ENCODE measurements at regions not wholly inside any gene's neighbourhood (a gene's known extent, or its start where the extent isn't known, plus 50 kb on each side); places are given as distances from the start of the nearest gene placed in this dataset.

DNA sequence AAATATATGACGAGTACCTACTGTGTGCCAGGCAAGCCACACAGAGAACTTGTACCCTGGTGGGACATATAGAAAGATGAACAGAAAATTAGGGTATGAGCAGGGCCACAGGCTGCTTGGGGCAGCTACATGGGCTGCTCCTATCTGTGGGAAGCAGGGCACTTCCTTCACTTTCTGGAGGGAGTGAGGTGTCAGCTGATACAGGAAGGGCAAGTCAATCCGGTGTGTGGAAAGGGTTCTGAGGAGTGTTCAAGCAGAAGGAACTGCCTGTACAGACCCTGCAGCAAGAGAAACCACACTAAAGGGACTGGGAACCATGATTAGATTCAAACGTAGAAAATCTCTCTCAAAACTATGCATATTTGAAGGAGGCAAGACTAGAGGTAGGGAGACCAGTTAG lies 58.6 kb upstream of the BCL11A start:
- Histone ChIP-seq H3K27me3 (no peaks in the 10 kb centered on the region), H3K4me3 (no peak overlapping the region), H3K4me1 (no peaks in the 10 kb centered on the region), H3K36me3 (no peaks in the 10 kb centered on the region), H3K27ac (no peak overlapping the region), H3K9me3 (no peaks in the 10 kb centered on the region)
- no peak for DNase-seq
- 30 to 55% methylated on average over 2 to 3 of the region's 3 CpGs for whole genome bisulfite sequencing, 2 donors (ENCODE audit: low coverage in 1 of 2)
- TF ChIP-seq EP300 (IDR thresholded peaks at IDR 0.05; ENCODE audit: low read depth) (no peak), POLR2AphosphoS5 (IDR thresholded peaks at IDR 0.05) (no peak), POLR2A (IDR thresholded peaks at IDR 0.05) (no peak), CTCF (IDR thresholded peaks at IDR 0.05) (no peak)
- in situ Hi-C loops (cut with MboI; ENCODE audit: low pct_ligation_motif_present in 1 of 4, low pct_unique_long_range_greater_than_20kb in 1 of 4, low sequenced_read_pairs in 3 of 4) (loop anchor here in 1 of 4 donors (25.0 kb wide), 1 partner anchor 1850 kb away; no protein-coding TSS in a partner anchor), intact Hi-C loops (cut with DNase I; ENCODE audit: low total_unique reads) (no loop called here)

- Histone ChIP-seq H3K9me3 (no peaks in the 10 kb centered on the region), H3K27me3 (no peaks in the 10 kb centered on the region), H3K36me3 (no peaks in the 10 kb centered on the region), H3K4me3 (no peak overlapping the region), H3K4me1 (no peaks in the 10 kb centered on the region), H3K27ac (no peak overlapping the region)
- WGBS, 2 donors (ENCODE audit: low coverage in 1 of 2), result 80 to 91% methylated on average over 6 of the region's 6 CpGs
- in situ Hi-C loops (cut with MboI; ENCODE audit: low pct_ligation_motif_present in 1 of 4, low pct_unique_long_range_greater_than_20kb in 1 of 4, low sequenced_read_pairs in 3 of 4) (loop anchor here in 1 of 4 donors (25.0 kb wide), 1 partner anchor 1852 kb away; no protein-coding TSS in a partner anchor), intact Hi-C loops (cut with DNase I; ENCODE audit: low total_unique reads) (no loop called here)
- TF ChIP-seq CTCF (IDR thresholded peaks at IDR 0.05), result no peak
- no peak for TF ChIP-seq POLR2A (IDR thresholded peaks at IDR 0.05)
- DNase-seq, result no peak
These were observed 60.9 kb upstream of the BCL11A start for GRCh38 chr2:60614319-60614718.

DNA sequence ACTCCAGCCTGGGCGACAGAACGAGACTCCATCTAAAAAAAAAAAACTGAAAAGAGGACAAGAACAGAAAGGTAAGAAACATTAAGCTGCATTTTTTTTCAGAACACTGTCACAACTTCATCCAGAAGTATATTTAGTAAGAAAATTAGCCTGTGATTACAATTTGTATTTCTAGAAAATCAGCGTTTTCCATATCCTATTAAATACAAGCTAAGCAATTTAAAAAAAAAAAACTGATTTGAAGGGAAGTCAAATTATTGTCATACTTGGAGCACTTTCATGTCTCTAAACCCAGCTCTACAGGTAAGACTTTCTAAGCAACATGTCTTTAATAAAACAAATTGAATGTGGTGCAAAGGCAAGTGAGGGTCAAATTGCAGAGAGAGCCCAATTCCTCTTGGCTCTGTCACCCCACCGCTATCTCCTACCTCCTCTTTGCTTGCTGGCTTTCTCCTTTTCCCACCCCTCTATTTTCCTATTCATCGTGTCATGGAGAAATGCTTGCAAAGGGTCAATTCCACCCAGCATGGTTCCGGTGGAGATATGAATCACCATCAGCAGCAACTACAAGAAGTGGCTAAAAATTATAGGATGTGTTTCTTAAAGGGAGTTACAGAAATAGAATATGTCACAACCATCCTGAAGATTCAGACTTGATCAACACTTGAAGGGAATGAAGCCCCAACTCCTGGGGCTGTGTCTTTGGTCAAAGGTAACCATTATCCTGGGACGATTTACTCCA lies 68.4 kb upstream of the BCL11A start:
- in situ Hi-C loops (cut with MboI; ENCODE audit: low pct_ligation_motif_present in 1 of 4, low pct_unique_long_range_greater_than_20kb in 1 of 4, low sequenced_read_pairs in 3 of 4) (loop anchor here in 1 of 4 donors (25.0 kb wide), 1 partner anchor 1860 kb away; no protein-coding TSS in a partner anchor), intact Hi-C loops (cut with DNase I; ENCODE audit: low total_unique reads) (no loop called here)
- Histone ChIP-seq H3K4me3 (no peak overlapping the region), H3K36me3 (no peaks in the 10 kb centered on the region), H3K27ac (no peak overlapping the region), H3K4me1 (no peaks in the 10 kb centered on the region), H3K27me3 (no peaks in the 10 kb centered on the region), H3K9me3 (no peaks in the 10 kb centered on the region)
- TF ChIP-seq POLR2A (IDR thresholded peaks at IDR 0.05), result no peak
- TF ChIP-seq POLR2AphosphoS5 (IDR thresholded peaks at IDR 0.05), result no peak
- TF ChIP-seq EP300 (IDR thresholded peaks at IDR 0.05; ENCODE audit: low read depth), result no peak
- no peak for TF ChIP-seq CTCF (IDR thresholded peaks at IDR 0.05)
- no peak for DNase-seq
- 91 to 92% methylated on average over 7 of the region's 7 CpGs for WGBS, 2 donors (ENCODE audit: low coverage in 1 of 2)

DNA sequence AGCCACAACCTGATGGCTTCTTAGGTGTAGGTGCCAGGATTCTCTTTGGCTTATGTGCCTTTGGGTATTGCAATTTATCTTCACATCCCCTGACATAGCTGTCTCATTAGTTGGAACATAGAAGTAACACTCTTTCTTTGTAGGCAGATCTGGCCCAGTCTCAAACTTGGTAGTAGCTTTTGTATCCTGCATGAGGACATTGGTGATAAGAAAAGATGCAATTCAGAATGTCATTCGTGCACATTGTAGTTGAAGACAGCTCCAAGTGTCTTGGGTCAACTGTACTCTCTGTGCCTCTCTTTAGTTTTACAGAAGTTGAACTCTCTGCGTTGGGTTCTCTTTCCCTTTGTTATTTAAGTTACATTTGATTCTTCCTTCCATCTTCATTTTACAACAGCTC lies 69.6 kb upstream of the BCL11A start:
- H3K4me3 ChIP-seq, result no peak overlapping the region
- H3K27me3 ChIP-seq, result no peaks in the 10 kb centered on the region
- no peaks in the 10 kb centered on the region for H3K4me1 ChIP-seq
- in situ Hi-C loops (cut with MboI; ENCODE audit: low pct_ligation_motif_present in 1 of 4, low pct_unique_long_range_greater_than_20kb in 1 of 4, low sequenced_read_pairs in 3 of 4) (loop anchor here in 1 of 4 donors (25.0 kb wide), 1 partner anchor 1861 kb away; no protein-coding TSS in a partner anchor), intact Hi-C loops (cut with DNase I; ENCODE audit: low total_unique reads) (no loop called here)
- no peaks in the 10 kb centered on the region for H3K36me3 ChIP-seq
- no peaks in the 10 kb centered on the region for H3K9me3 ChIP-seq
- no peak for DNase-seq
- TF ChIP-seq CTCF (IDR thresholded peaks at IDR 0.05), result no peak
- no peak for TF ChIP-seq EP300 (IDR thresholded peaks at IDR 0.05; ENCODE audit: low read depth)
- TF ChIP-seq POLR2A (IDR thresholded peaks at IDR 0.05), result no peak
- TF ChIP-seq POLR2AphosphoS5 (IDR thresholded peaks at IDR 0.05), result no peak
- WGBS, 2 donors (ENCODE audit: low coverage in 1 of 2), result 77 to 90% methylated on average over 2 of the region's 2 CpGs
- no peak overlapping the region for H3K27ac ChIP-seq

All from transverse colon (tissue), 4 donors.